GM21529 (cell line): ENCODE measurements at regions not wholly inside any gene's neighbourhood (a gene's known extent, or its start where the extent isn't known, plus 50 kb on each side); places are given as distances from the start of the nearest gene placed in this dataset.

Experiments used
- ATAC-seq: cut with Tn5 transposase; IDR thresholded peaks from one replicate; pipeline ENCODE4 v1.9.1; 2021; ENCODE audit not compliant: unreplicated experiment

DNA sequence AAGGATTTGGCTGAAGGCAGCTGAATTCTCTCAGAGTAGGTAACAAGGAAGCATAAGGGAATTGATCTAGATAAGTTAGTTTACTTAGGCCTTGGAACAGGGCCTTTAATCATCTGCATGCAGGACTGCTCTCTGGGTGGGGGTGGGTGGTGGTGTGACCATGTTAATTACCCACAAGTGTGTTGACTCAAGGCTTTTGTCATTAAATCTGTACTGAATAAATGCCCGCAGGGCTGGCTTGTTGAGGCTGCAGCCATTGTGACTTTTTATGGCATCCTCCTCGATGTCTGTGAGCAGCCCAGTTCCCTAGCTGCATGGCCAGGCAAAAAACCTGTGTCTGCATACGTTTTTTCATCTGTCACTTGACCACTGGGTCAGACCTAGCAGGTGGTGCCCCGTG lies 63.5 kb upstream of the ASCC3 start:
- ATAC-seq: no peak

GRCh38 chr6:100946021-100946540 lies 65.0 kb upstream of the ASCC3 start:
- no peak for ATAC-seq

GRCh38 chr6:100946711-100947110 lies 65.6 kb upstream of the ASCC3 start:
- no peak for ATAC-seq

DNA sequence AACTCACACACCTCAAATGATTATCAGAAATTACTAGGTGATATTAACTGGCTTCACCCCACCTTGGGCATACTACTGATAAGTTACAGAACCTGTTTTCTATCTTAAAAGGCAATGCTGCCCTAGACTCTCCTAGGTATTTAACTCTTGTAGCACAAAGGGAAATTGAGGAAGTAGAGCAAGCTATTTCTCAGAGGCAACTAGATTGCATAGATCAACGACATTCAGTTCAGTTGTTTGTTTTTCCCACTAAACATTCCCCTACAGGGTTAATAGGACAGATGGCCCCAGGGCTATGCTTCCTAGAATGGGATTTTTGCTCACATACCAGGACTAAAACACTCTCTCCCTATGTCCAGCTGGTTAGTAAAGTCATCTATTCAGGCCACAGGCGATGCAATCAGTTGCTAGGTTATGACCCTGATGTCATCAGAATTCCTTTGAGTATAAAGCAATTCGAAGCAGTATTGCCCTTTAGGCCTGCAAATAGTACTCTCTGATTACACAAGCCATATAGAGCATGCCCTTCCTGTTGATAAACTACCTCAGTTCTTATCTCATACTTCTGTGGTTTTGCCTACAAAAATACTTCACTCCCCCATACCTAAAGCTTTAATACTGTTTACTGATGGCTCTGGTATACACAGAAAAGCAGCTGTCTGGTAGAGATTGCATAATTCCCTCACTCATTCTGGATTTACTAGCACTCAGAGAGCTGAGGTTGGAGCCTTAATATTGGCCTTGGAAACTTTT lies 67.4 kb upstream of the ASCC3 start:
- ATAC-seq: no peak

DNA sequence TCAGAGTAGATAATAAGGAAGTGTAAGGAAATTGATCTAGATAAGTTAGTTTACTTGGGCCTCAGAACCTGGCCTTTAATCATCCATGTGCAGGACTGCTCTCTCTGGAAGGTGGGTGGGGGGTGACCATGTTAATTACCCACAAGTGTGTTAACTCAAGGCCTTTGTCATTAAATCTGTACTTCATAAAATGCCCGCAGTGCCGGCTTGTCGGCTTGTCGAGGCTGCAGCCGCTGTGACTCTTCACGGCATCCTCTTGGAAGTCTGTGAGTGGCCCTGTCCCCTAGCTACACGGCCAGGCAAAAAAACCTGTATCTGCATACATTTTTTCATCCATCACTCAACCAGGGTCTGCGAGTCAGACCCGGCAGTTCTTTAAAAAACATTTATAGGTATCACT lies 70.9 kb upstream of the ASCC3 start:
- ATAC-seq: no peak

DNA sequence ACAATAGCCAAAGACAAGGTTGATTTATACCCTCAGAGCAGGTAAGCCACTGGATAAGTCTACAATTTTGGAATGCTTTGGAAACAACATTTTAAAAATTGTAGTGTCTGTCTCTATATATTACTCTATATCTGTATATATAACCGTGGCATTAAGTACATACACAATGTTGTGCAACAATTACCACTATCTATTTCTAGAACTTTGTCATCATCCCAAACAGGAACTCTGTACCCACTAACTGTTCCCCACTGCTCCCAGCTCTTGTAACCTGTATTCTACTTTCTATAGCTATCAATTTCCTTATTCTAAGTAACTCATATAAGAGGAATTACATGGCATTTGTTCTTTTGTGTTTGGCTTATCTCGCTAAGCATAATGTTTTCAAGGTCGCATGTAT lies 78.2 kb upstream of the ASCC3 start:
- no peak for ATAC-seq

DNA sequence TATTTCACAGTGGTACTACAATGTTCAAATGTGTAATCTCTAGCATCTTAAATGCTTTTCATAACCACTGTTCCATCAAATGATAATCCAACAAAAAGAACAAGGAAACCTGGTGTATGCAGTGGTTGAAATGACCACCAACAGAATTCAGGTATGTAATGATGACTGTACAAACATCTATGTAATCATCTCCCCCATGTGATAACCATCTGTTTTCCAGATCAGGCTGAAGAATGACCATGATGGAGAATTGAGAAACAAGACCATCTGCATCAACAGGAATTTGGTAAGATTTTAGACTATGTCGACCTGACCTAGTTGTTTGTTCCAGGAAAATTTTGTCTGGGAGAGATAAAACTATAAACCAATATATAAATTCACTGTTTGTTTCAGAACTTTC lies 81.3 kb upstream of the ASCC3 start:
- ATAC-seq: no peak

DNA sequence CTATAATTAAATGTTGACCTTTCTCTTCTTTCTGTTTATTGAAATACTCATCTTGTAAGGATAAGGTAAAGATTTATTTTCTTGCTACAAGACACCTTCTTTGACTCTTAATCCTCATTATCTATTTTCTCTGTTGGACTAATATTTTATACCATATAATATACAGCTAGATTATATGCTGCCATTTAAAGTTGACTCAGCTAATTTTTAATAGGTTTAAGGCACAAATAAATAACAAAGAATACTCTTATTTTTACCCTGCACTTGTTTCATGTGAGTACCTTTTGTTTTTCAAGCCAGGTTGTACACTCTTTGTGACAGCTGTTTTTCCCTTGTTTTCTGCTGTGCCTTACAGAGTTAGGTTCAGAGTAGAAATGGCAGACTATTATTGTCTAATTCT lies 83.9 kb upstream of the ASCC3 start:
- ATAC-seq: no peak

GRCh38 chr6:100968949-100969348 lies 87.8 kb upstream of the ASCC3 start:
- ATAC-seq: no peak

GRCh38 chr6:100979267-100979666 lies 98.1 kb upstream of the ASCC3 start:
- ATAC-seq: no peak

DNA sequence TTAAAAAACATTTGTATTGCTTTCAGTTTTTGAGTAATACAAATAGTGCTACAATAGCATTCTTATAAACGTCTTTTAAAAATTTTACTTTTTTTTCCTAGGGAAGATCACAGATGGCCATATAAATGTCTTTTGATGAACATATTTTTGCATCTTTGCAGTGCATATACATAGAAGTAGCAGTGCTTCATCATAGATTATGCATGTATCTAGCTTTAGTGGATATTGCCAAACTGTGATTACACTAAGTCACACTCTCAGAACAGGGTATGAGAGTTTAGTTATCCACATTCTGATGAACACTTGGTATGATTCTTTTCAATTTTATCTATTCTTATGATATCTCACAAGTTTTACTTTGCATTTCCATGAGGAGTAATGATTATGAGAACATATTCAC lies 99.8 kb upstream of the ASCC3 start:
- ATAC-seq: no peak

DNA sequence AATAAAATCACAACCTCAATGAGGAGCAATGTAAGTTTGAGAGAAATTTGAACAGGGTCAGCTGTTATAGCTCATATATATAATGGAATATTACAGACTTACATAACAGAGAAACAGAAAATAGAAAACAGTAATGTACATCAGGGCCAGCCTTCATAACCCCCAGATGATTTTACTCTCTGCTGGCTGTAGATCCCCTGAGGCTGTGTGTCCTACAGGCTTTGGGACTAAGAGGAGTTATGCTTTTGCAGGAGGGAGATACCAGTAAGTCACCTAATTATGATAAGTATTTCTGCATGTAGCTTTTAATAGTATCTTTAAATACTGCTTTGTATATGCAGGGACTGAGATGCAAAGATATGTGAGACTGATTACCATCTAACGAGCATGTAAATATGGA lies 105.8 kb upstream of the ASCC3 start:
- no peak for ATAC-seq

GRCh38 chr6:100987556-100987955 lies 106.4 kb upstream of the ASCC3 start:
- no peak for ATAC-seq

- no peak for ATAC-seq
These were observed 107.4 kb upstream of the ASCC3 start for GRCh38 chr6:100988391-100988984.

- ATAC-seq: no peak
These were observed 108.9 kb upstream of the ASCC3 start for GRCh38 chr6:100990070-100990469.

- ATAC-seq: no peak
These were observed 115.3 kb upstream of the ASCC3 start for GRCh38 chr6:100996409-100996808.

- no peak for ATAC-seq
These were observed 117.0 kb upstream of the ASCC3 start for GRCh38 chr6:100998111-100998510.

GRCh38 chr6:100999034-100999597 lies 118.0 kb upstream of the ASCC3 start:
- ATAC-seq: no peak

GRCh38 chr6:101000341-101000740 lies 119.2 kb upstream of the ASCC3 start:
- ATAC-seq: no peak

- ATAC-seq: peak; percentile 59
These were observed 119.9 kb upstream of the ASCC3 start for GRCh38 chr6:101001012-101001411.

DNA sequence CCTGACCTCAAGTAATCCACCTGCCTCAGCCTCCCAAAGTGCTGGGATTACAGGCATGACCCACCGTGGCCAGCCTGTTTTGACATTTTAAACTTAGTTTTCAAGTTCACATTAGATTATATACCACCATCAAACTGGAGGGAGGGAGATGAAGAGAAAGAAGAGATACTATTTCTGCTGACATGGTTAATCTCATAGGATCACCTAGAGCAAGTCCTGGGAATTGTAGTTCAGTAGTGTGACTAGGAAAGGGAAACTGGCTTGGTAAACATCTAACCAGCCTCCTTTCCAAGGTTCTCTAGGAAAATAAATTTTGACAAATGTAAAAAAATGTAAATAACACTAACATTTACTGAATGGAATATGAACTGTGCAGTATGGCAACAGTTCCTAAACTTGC lies 120.5 kb upstream of the ASCC3 start:
- no peak for ATAC-seq

- ATAC-seq: no peak
These were observed 121.9 kb upstream of the ASCC3 start for GRCh38 chr6:101003075-101003474.
